GM12878 (cell line): ENCODE measurements at regions not wholly inside any gene's neighbourhood (a gene's known extent, or its start where the extent isn't known, plus 50 kb on each side); places are given as distances from the start of the nearest gene placed in this dataset.

Experiments
- ATAC-seq: fragments of 200-7000 bp; cut with Tn5 transposase; 3 replicates; pipeline ENCODE4 v1.9.1; 2020; ENCODE audit warnings: mild to moderate bottlenecking, moderate library complexity
- BruUV-seq: library from RNA; stranded (reverse); fragments of 400-500 nt; replicated peaks from 2 replicates; lab custom pipeline; 2021; lab: Mats Ljungman, UMichigan
- CTCF ChIA-PET: fragments of 300-600 bp; sonication (Branson Sonifier 250); formaldehyde crosslinking; extraction: SDS; loops from one replicate; lab custom pipeline; 2021; ENCODE audit warnings: inconsistent platforms; lab: Yijun Ruan, JAX
- POLR2A ChIA-PET: fragments of 350-600 bp; formaldehyde crosslinking; extraction: SDS; loops from one replicate; lab custom pipeline; 2021; ENCODE audit warnings: inconsistent platforms; lab: Charles Lee
- RAD21 ChIA-PET: fragments of 300-600 bp; sonication (Branson Sonifier 250); formaldehyde crosslinking; loops from one replicate; lab custom pipeline; 2023; ENCODE audit warnings: antibody characterized with exemption; ENCODE audit not compliant: unreplicated experiment; lab: Charles Lee
- SMC1A ChIA-PET: fragments of 300-600 bp; sonication (Branson Sonifier 250); formaldehyde crosslinking; loops from one replicate; lab custom pipeline; 2023; ENCODE audit not compliant: unreplicated experiment, uncharacterized antibody; lab: Charles Lee
- DNase-seq: peaks from one replicate; pipeline ENCODE4 v3.0.0-alpha.2; 2011; ENCODE audit warnings: low read depth, low spot score
- FAIRE-seq: peaks from 3 replicates; lab custom pipeline; 2011; peaks lifted over from hg19 to GRCh38; lab: Jason Lieb, UNC
- H2AFZ ChIP-seq: 2 replicates; pipeline ENCODE4 v1.6.0; 2011; ENCODE audit warnings: low read depth, low read length, control low read depth; ENCODE audit not compliant: control insufficient read depth
- H3K27ac ChIP-seq: 2 replicates; pipeline ENCODE4 v1.5.1; 2011; ENCODE audit warnings: control low read depth; ENCODE audit not compliant: control insufficient read depth, insufficient read depth
- H3K27me3 ChIP-seq, 2 experiments: replicated peaks in 1 of 2; 2 replicates each; pipeline versions ENCODE4 v1.6.0 to v1.6.1; 2011; ENCODE audit warnings: low read length in 1 of 2; ENCODE audit not compliant: control insufficient read depth in 2 of 2, insufficient read depth in 2 of 2
- H3K36me3 ChIP-seq, 2 experiments: 2 replicates each; pipeline ENCODE4 v1.5.1; 2011; ENCODE audit warnings: low read length in 1 of 2; ENCODE audit not compliant: control insufficient read depth in 2 of 2, insufficient read depth in 2 of 2
- H3K4me1 ChIP-seq: 2 replicates; pipeline ENCODE4 v1.6.1; 2011; ENCODE audit warnings: mild to moderate bottlenecking, low read length, moderate library complexity, mixed read lengths; ENCODE audit not compliant: control insufficient read depth, insufficient read depth
- H3K4me2 ChIP-seq: 2 replicates; pipeline ENCODE4 v1.6.0; 2011; ENCODE audit warnings: control low read depth; ENCODE audit not compliant: control insufficient read depth, insufficient read depth
- H3K4me3 ChIP-seq: fragments of 200-600 bp; sonication (generic); 2 replicates; pipeline ENCODE4 v1.5.1; 2016
- H3K79me2 ChIP-seq: 2 replicates; pipeline ENCODE4 v1.6.0; 2011; ENCODE audit warnings: low read length; ENCODE audit not compliant: control insufficient read depth, insufficient read depth
- H3K9ac ChIP-seq: 2 replicates; pipeline ENCODE4 v1.8.0; 2011; ENCODE audit warnings: low read length, control low read depth, mixed read lengths; ENCODE audit not compliant: control insufficient read depth, insufficient read depth
- H3K9me3 ChIP-seq: replicated peaks from 3 replicates; pipeline ENCODE4 v1.5.1; 2011; ENCODE audit warnings: mild to moderate bottlenecking, low read length; ENCODE audit not compliant: control insufficient read depth, insufficient read depth
- H4K20me1 ChIP-seq: 2 replicates; pipeline ENCODE4 v1.6.0; 2011; ENCODE audit not compliant: control insufficient read depth, insufficient read depth
- CHD4 ChIP-seq: fragments of 200-600 bp; sonication (generic); IDR thresholded peaks from 2 replicates; pipeline ENCODE4 v1.6.1; 2016; ENCODE audit warnings: mild to moderate bottlenecking
- EP300 ChIP-seq, 2 experiments: fragments of 150-350 bp in 1 of 2; IDR thresholded peaks; 2 replicates each; pipeline ENCODE4 v1.6.1; 2011 to 2012; ENCODE audit warnings: low read depth in 2 of 2, low read length in 2 of 2, borderline replicate concordance in 1 of 2, improper control_type of control experiment in 1 of 2, inconsistent platforms in 1 of 2; ENCODE audit not compliant: control insufficient read depth in 1 of 2
- GATAD2B ChIP-seq: fragments of 450-650 bp; conservative IDR thresholded peaks from 2 replicates; pipeline ENCODE4 v1.6.1; 2017; ENCODE audit warnings: low read depth, mild to moderate bottlenecking, moderate library complexity
- IKZF2 ChIP-seq, 2 experiments: fragments of 450-650 bp; IDR thresholded peaks; 2 replicates each; pipeline ENCODE4 v1.6.1; 2017; ENCODE audit warnings: mild to moderate bottlenecking in 2 of 2, moderate library complexity in 2 of 2
- KLF5 ChIP-seq: fragments of 450-650 bp; IDR thresholded peaks from 2 replicates; pipeline ENCODE4 v1.6.1; 2014; ENCODE audit warnings: mild to moderate bottlenecking; ENCODE audit not compliant: partially characterized antibody
- MTA3 ChIP-seq: IDR thresholded peaks from 2 replicates; pipeline ENCODE4 v1.6.1; 2012; ENCODE audit warnings: low read length, inconsistent platforms, borderline replicate concordance
- MXI1 ChIP-seq: fragments of 150-350 bp; IDR thresholded peaks from 2 replicates; pipeline ENCODE4 v1.6.1; 2011; ENCODE audit warnings: low read depth, mild to moderate bottlenecking, inconsistent platforms, low read length, improper control_type of control experiment
- NFXL1 ChIP-seq: fragments of 450-650 bp; IDR thresholded peaks from 2 replicates; pipeline ENCODE4 v1.6.1; 2017; ENCODE audit warnings: antibody characterized with exemption, mild to moderate bottlenecking, borderline replicate concordance
- NFYA ChIP-seq: IDR thresholded peaks from 2 replicates; pipeline ENCODE4 v1.6.1; 2011; ENCODE audit warnings: low read depth, mild to moderate bottlenecking, low read length, improper control_type of control experiment, borderline replicate concordance
- PML ChIP-seq: IDR thresholded peaks from 2 replicates; pipeline ENCODE4 v1.6.1; 2012; ENCODE audit warnings: low read length, inconsistent platforms
- POU2F2 ChIP-seq: IDR thresholded peaks from 3 replicates; pipeline ENCODE4 v1.6.1; 2011; ENCODE audit warnings: low read depth, mild to moderate bottlenecking, low read length, borderline replicate concordance
- RAD51 ChIP-seq: fragments of 450-650 bp; IDR thresholded peaks from 2 replicates; pipeline ENCODE4 v1.6.1; 2016; ENCODE audit warnings: moderate library complexity, mild to moderate bottlenecking, inconsistent platforms
- RBBP5 ChIP-seq: fragments of 200-600 bp; sonication (generic); conservative IDR thresholded peaks from 2 replicates; pipeline ENCODE4 v1.6.1; 2016
- RCOR1 ChIP-seq: conservative IDR thresholded peaks from 2 replicates; pipeline ENCODE4 v1.6.1; 2012; ENCODE audit warnings: low read depth, low read length, improper control_type of control experiment
- SIN3A ChIP-seq: IDR thresholded peaks from 2 replicates; pipeline ENCODE4 v1.6.1; 2012; ENCODE audit warnings: low read depth, low read length, improper control_type of control experiment
- SUPT20H ChIP-seq: IDR thresholded peaks from 2 replicates; pipeline ENCODE4 v1.6.1; 2011; ENCODE audit warnings: low read depth, mild to moderate bottlenecking, low read length, moderate library complexity, borderline replicate concordance; ENCODE audit not compliant: control insufficient read depth
- YBX1 ChIP-seq: fragments of 450-650 bp; IDR thresholded peaks from 2 replicates; pipeline ENCODE4 v1.6.1; 2016; ENCODE audit warnings: antibody characterized with exemption
- ZZZ3 ChIP-seq: IDR thresholded peaks from 2 replicates; pipeline ENCODE4 v1.6.1; 2011; ENCODE audit warnings: low read depth; ENCODE audit not compliant: control insufficient read depth, insufficient read length
- WGBS: methylation state at CpG from one replicate; pipeline ENCODE4 v1.1.6; 2016; ENCODE audit warnings: low lambda C conversion rate; ENCODE audit not compliant: insufficient replicate concordance, insufficient coverage; ENCODE audit errors: missing lambda C conversion rate; 5-methylcytosine and 5-hydroxymethylcytosine counted together
- in situ Hi-C: fragments of 300-500 bp; cut with MboI; formaldehyde crosslinking; loops from 9 replicates; pipeline ENCODE4 v1.14.3; 2018; ENCODE audit warnings: mixed read lengths
- intact Hi-C: fragments of 100-400 bp; cut with micrococcal nuclease; formaldehyde crosslinking; loops from one replicate; pipeline ENCODE4 v1.14.2; 2022; ENCODE audit not compliant: unreplicated experiment
- TF ChIP-seq, protein P1 (sequence below): fragments of 150-350 bp; IDR thresholded peaks from 2 replicates; pipeline ENCODE4 v1.6.1; 2014; ENCODE audit warnings: mild to moderate bottlenecking, low read depth, low read length

DNA sequence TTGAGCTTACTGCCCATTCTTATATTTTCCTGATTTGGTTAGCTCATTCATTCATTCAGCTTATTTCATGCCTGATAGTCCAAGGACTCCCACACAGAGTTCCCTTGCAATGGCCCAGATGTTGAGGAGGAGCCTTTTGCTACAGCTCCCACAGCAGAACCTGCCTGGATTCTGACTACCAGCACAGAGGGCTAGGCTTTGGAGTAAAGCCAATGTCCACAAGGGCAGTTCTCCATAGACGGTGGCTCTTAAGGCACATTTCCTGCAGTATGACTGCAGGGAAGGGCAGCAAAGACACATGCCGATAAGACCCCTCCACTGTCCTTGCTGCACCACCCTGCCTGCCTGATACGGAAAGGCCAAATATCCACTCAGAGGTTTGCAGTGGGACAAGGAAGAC, 112.3 kb upstream of the SYNDIG1 start:
- TF ChIP-seq SIN3A = no peak
- TF ChIP-seq NFXL1 = no peak
- TF ChIP-seq PML = no peak
- TF ChIP-seq NFYA = no peak
- no peak for TF ChIP-seq RAD51
- TF ChIP-seq ZZZ3 = no peak
- TF ChIP-seq EP300 (IDR thresholded peaks at IDR 0.05; ENCODE audit: borderline replicate concordance in 1 of 2, control insufficient read depth in 1 of 2, low read depth in 2 of 2, low read length in 2 of 2) = no peak
- ATAC-seq = no peak
- CTCF ChIA-PET = no interaction called here
- in situ Hi-C loops = no loop called here
- Histone ChIP-seq H4K20me1 (no peaks in the 10 kb centered on the region), H3K79me2 (no peaks in the 10 kb centered on the region), H3K4me3 (no peak overlapping the region), H3K9me3 (no peaks in the 10 kb centered on the region; the same call in 2 of the 3 replicates), H3K36me3 (no peaks in the 10 kb centered on the region), H3K27me3 (no peaks in the 10 kb centered on the region), H2AFZ (no peak overlapping the region), H3K4me1 (no peaks in the 10 kb centered on the region), H3K4me2 (no peak overlapping the region), H3K27ac (no peak overlapping the region), H3K9ac (no peak overlapping the region)
- no TSS peak for BruUV-seq
- no peak for FAIRE-seq
- SMC1A ChIA-PET = interaction anchor here (1.4 kb wide), 1 partner anchor 8 kb away, joined by 3 read pairs; no protein-coding TSS in a partner anchor
- DNase-seq = no peak
- POLR2A ChIA-PET = no interaction called here
- RAD21 ChIA-PET = no interaction called here
- WGBS = 52% methylated on average over 3 of the region's 3 CpGs
- intact Hi-C loops = no loop called here

DNA sequence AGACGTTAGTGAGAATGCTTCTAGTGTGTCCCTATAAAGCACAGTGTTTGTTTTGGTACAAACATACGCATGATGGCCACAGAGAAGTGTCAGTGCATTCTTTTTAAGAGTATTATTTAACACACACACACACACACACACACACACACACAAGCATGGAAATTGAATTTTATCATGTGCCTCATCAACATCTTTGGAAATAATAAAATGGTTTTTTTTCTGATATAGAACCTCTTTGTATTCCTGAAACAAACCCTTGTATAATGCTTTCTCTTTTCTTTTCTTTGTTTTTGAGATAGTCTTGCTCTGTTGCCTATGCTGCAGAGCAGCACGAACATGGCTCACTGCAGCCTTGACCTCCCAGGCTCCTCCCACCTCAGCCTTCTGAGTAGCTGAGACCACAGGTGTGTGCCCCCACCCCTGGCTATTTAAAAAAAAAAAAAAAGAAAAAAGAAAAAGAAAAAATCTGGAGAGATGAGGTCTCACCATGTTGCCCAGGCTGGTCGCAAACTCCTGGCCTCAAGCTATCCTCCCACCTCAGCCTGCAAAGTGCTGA, 116.2 kb upstream of the SYNDIG1 start:
- intact Hi-C loops (no loop called here), in situ Hi-C loops (no loop called here)
- Histone ChIP-seq H3K9me3 (no peaks in the 10 kb centered on the region), H3K79me2 (no peaks in the 10 kb centered on the region), H3K4me2 (no peak overlapping the region), H3K36me3 (no peaks in the 10 kb centered on the region), H3K27me3 (no peaks in the 10 kb centered on the region), H3K4me3 (no peak overlapping the region), H2AFZ (no peak overlapping the region), H3K4me1 (no peaks in the 10 kb centered on the region), H3K27ac (no peak overlapping the region), H4K20me1 (no peaks in the 10 kb centered on the region), H3K9ac (no peak overlapping the region)
- POLR2A ChIA-PET = no interaction called here
- no peak for TF ChIP-seq YBX1
- TF ChIP-seq, protein P1, sequence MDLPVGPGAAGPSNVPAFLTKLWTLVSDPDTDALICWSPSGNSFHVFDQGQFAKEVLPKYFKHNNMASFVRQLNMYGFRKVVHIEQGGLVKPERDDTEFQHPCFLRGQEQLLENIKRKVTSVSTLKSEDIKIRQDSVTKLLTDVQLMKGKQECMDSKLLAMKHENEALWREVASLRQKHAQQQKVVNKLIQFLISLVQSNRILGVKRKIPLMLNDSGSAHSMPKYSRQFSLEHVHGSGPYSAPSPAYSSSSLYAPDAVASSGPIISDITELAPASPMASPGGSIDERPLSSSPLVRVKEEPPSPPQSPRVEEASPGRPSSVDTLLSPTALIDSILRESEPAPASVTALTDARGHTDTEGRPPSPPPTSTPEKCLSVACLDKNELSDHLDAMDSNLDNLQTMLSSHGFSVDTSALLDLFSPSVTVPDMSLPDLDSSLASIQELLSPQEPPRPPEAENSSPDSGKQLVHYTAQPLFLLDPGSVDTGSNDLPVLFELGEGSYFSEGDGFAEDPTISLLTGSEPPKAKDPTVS = no peak
- TF ChIP-seq SUPT20H = no peak
- TF ChIP-seq IKZF2 (IDR thresholded peaks at IDR 0.05) = no peak
- TF ChIP-seq MTA3 = no peak
- TF ChIP-seq KLF5 = no peak
- no peak for TF ChIP-seq GATAD2B
- TF ChIP-seq POU2F2 = no peak
- TF ChIP-seq EP300 (IDR thresholded peaks at IDR 0.05; ENCODE audit: borderline replicate concordance in 1 of 2, control insufficient read depth in 1 of 2, low read depth in 2 of 2, low read length in 2 of 2) = no peak
- no peak for TF ChIP-seq CHD4
- TF ChIP-seq MXI1 = no peak
- TF ChIP-seq RCOR1 = no peak
- no peak for TF ChIP-seq RBBP5
- RAD21 ChIA-PET = no interaction called here
- CTCF ChIA-PET = interaction anchor here (1.2 kb wide), 1 partner anchor 9 kb away, joined by 3 read pairs; no protein-coding TSS in a partner anchor
- BruUV-seq = no TSS peak
- no peak for ATAC-seq
- no peak for DNase-seq
- FAIRE-seq = no peak
- SMC1A ChIA-PET = no interaction called here
- WGBS = 29% methylated on average over 4 of the region's 4 CpGs
